Stimulated activated CD4-positive, alpha-beta T cell treated with anti-CD3 and anti-CD28 coated beads, Interleukin-4, amount 100 ng/mL, for 48 hours (primary cell): ENCODE measurements at regions not wholly inside any gene's neighbourhood (a gene's known extent, or its start where the extent isn't known, plus 50 kb on each side); places are given as distances from the start of the nearest gene placed in this dataset.

ENCODE experiments used
- DNase-seq, 2 donors: peaks; one replicate each; pipeline ENCODE4 v3.0.0-alpha.2; 2020; ENCODE audit warnings: low read depth in 2 of 2

- no peak for DNase-seq
These were observed 333.0 kb upstream of the ATP11B start for GRCh38 chr3:182460303-182460702.

GRCh38 chr3:182462152-182462551, 331.2 kb upstream of the ATP11B start:
- no peak for DNase-seq

GRCh38 chr3:182464513-182465145, 328.7 kb upstream of the ATP11B start:
- no peak for DNase-seq

GRCh38 chr3:182465301-182466185, 327.8 kb upstream of the ATP11B start:
- DNase-seq, result no peak

GRCh38 chr3:182469086-182469485, 324.2 kb upstream of the ATP11B start:
- DNase-seq, result no peak

- DNase-seq, result no peak
These were observed 323.1 kb upstream of the ATP11B start for GRCh38 chr3:182470187-182470586.

GRCh38 chr3:182473191-182473710, 320.1 kb upstream of the ATP11B start:
- DNase-seq, result no peak

- no peak for DNase-seq
These were observed 314.9 kb upstream of the ATP11B start for GRCh38 chr3:182478369-182478768.

GRCh38 chr3:182479419-182480336, 313.6 kb upstream of the ATP11B start:
- no peak for DNase-seq

- DNase-seq, result no peak
These were observed 310.6 kb upstream of the ATP11B start for GRCh38 chr3:182482705-182483104.

- DNase-seq, result no peak
These were observed 308.6 kb upstream of the ATP11B start for GRCh38 chr3:182484682-182485081.

- no peak for DNase-seq
These were observed 308.0 kb upstream of the ATP11B start for GRCh38 chr3:182485301-182485700.

GRCh38 chr3:182486463-182486862, 306.8 kb upstream of the ATP11B start:
- DNase-seq, result no peak

- no peak for DNase-seq
These were observed 306.2 kb upstream of the ATP11B start for GRCh38 chr3:182487143-182487542.

- DNase-seq, result no peak
These were observed 305.7 kb upstream of the ATP11B start for GRCh38 chr3:182487611-182488010.

GRCh38 chr3:182490596-182491491, 302.5 kb upstream of the ATP11B start:
- no peak for DNase-seq

- DNase-seq, result no peak
These were observed 301.7 kb upstream of the ATP11B start for GRCh38 chr3:182491577-182491976.

GRCh38 chr3:182492536-182492935, 300.8 kb upstream of the ATP11B start:
- no peak for DNase-seq

GRCh38 chr3:182500289-182500688, 293.0 kb upstream of the ATP11B start:
- no peak for DNase-seq

- DNase-seq, result no peak
These were observed 291.4 kb upstream of the ATP11B start for GRCh38 chr3:182501856-182502255.

GRCh38 chr3:182503401-182503800, 289.9 kb upstream of the ATP11B start:
- no peak for DNase-seq
